Activated CD4-positive, alpha-beta T cell treated with anti-CD3 and anti-CD28 coated beads, Interleukin-2, amount 50 U/mL, for 24 hours (primary cell): ENCODE measurements at regions not wholly inside any gene's neighbourhood (a gene's known extent, or its start where the extent isn't known, plus 50 kb on each side); places are given as distances from the start of the nearest gene placed in this dataset.
"Not testable (repeated sequence)": the region's sequence is repeated elsewhere in the genome, so short reads cannot be mapped to it uniquely, and the experiment has no call there.

Source experiments
- DNase-seq, 2 donors: peaks; one replicate each; pipeline ENCODE4 v3.0.0-alpha.2; 2020; ENCODE audit warnings: low read depth in 1 of 2, low spot score in 1 of 2

- DNase-seq = not testable (repeated sequence)
Observed at GRCh38 chr11:87559852-87560251, 522.1 kb downstream of the TMEM135 start.

DNA sequence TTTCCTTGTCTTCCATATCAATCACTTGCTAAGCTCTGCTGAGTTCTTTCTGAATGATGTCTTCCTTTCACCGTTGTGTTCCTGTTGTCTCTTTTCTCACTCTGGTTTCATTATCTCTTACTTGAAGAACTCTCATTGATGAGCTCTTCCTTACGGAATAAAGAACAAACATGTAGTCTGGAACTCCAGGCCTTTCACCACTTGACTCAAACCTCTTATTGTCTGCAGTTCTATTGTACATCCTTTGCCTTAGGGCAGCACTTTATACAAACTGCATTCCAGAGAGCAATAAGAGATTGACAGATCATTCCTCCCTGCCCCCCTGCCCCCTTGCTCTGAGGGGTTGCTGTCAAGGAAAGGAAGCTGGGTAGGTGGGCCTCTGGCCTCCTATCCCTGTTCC is 517.4 kb downstream of the TMEM135 start:
- DNase-seq = no peak

- no peak for DNase-seq
Observed at GRCh38 chr11:87548797-87549196, 511.1 kb downstream of the TMEM135 start.

GRCh38 chr11:87545858-87546257 is 508.1 kb downstream of the TMEM135 start:
- no peak for DNase-seq

GRCh38 chr11:87539596-87539995 is 501.9 kb downstream of the TMEM135 start:
- no peak for DNase-seq

- DNase-seq = no peak
Observed at GRCh38 chr11:87536565-87536964, 498.8 kb downstream of the TMEM135 start.

- DNase-seq = no peak
Observed at GRCh38 chr11:87536016-87536415, 498.3 kb downstream of the TMEM135 start.

DNA sequence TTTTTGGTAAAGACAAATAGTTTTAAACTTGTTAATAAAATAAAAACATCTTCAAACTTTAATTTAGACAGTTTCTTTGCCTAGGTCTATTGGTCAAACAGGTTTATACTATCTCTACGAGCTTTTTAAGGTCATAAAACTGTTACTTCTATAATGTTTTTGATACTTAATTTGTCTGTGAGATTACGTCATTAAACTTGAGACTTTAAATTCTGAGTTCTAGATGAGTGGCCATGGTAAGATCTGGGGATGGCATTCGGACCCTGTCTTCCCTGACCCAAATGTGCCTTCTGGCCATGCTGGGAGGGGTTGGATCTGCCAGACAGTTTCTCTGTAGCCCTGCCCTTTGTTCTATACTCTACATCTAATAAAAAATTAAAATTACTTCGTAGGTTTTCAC is 497.8 kb downstream of the TMEM135 start:
- no peak for DNase-seq

DNA sequence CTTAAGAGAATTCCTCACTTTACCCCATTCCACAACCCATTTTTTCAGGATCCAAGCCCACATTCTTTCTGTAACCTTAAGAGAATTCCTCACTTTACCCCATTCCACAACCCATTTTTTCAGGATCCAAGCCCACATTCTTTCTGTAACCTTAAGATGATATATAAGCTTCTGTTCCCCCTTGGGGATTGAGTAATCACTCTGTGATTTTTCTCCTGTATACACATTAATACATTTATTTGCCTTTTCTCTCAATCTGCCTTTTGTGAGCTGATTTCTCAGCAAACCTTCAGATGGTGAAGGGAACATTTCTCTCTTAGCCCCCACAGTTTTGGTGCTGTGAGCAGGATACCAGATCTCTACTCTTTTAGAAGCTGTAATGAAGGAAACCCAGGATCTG is 494.1 kb downstream of the TMEM135 start:
- DNase-seq = not testable (repeated sequence)

- no peak for DNase-seq
Observed at GRCh38 chr11:87529486-87529885, 491.8 kb downstream of the TMEM135 start.

DNA sequence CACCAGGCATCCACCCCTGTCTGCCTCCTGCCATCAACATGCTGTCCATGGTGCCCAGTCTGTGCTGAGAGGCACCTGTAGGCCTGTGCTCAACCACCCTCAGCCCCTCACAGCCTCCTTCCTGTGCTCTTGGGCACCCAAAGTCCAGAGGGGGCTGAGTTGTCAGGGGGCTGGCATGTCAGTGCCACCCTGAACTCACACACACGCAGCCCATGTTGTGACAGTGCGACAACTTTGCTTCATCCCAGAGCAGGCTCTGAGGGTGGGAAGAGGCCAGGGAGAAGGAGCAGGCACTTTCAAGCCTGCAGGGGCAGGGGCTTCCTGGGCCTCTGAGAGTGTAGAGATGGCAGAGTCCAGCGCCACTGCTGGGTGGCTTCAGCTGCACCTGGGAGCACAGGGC is 491.0 kb downstream of the TMEM135 start:
- no peak for DNase-seq

DNA sequence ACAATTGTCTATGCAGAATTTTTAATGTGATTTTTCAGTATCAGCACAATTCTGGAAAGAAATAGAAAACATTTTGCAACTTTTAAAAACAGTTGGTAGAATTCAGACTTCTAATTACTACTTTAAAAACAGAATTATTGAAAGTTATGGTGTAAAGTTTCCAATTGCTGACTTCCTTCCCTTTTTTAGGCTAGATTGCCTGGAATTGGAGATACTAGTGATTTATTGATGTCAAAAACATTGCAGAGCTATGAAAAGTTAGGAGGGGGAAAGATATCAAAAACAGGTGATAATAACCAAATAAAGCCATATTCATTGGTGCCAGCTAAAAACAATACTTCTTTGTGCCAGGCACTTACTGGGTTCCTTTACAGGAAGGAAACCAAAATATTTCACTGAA is 485.5 kb downstream of the TMEM135 start:
- no peak for DNase-seq

DNA sequence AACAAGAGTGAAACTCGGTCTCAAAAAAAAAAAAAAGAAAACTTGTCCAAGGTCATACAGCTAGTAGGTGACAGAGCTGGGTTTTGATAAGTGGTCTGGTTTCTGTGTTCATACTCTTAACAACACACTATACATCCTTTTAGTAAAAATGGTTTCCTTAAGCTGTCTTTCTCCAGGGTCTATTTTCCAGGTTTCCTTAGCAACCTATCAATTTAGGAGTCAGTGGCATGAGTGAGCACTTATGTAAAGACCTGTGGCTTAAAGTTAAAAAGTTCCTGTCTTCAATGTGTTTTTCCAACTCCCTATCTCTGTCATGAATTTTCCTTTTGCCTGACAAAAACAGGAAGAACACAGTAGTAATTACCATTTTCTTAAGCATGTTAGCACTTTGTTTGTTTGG is 480.5 kb downstream of the TMEM135 start:
- no peak for DNase-seq

DNA sequence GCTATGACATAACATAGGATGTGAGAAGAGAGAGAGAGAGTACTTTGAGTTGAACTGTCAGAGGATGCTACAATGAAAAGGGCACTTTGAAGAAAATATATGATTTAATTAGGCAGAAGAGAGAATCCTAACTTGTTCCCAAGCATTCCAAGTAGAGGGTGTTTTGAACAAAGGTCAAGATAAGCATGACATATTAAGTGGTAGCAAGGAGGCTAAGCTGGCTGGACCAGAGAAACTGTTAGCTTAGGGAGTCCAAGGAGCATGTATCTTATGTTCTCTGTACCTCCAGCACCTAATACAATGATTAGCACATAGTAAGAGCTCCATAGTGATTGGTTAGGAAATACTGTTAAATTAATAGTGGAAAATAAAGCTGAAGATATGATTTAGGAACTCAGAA is 479.6 kb downstream of the TMEM135 start:
- DNase-seq = no peak

- DNase-seq = not testable (repeated sequence)
Observed at GRCh38 chr11:87507722-87508121, 470.0 kb downstream of the TMEM135 start.

- DNase-seq = not testable (repeated sequence)
Observed at GRCh38 chr11:87506946-87507345, 469.2 kb downstream of the TMEM135 start.

DNA sequence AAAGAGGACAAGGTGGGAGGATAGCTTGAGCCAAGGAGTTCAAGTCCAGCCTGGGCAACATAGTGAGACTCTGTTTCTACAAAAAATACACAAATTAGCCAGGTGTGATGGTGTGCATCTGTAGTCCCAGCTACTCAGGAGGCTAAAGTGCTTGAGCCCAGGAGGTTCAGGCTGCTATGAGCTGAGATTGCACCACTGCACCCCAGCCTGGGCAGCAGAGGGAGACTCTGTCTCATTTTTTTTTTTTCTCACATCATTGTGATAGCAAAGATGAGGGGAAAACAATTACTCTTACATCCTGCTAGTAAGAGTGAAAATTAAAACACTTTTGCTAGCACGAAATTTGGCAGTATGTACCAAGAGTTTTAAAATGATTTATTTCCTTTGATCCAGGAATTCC is 463.7 kb downstream of the TMEM135 start:
- no peak for DNase-seq

GRCh38 chr11:87494936-87495335 is 457.2 kb downstream of the TMEM135 start:
- not testable (repeated sequence) for DNase-seq

GRCh38 chr11:87494026-87494425 is 456.3 kb downstream of the TMEM135 start:
- DNase-seq = not testable (repeated sequence)

DNA sequence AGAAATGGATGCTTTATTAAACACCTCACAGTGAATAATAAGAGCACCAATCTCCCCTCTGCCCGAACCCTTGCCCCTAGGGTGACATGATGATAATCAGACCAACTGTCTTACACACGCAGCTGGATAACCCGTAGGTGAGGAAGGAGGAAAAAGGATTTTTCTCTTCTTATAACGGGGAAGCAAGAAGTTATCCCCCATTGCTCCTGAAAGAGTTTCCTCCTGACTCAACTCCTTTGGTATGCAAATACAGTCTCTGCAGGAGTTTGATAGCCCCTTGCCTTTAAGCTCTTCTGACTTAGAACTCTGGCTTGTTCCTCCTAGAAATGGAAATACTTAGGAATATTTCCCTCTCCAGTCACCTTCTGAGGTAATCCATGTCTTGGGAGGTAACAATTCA is 455.8 kb downstream of the TMEM135 start:
- DNase-seq = no peak

DNA sequence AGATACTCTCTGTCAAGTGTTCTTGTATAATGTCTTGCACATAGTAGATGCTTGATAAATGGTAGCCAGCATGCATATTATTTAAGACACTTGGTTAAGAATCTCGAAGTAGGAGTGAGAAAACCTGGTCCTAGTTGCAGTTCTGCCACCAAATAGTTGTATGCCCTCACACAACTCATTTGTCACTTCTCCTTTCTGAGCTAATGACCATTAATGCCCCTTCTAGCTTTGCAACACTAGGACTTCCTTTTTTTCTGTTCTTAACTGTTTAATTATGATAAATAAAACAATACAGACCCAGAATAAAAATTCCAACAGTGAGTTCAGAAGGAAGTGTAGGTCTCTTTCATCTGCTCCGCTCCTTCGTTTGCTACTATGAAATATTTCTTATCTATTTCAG is 453.6 kb downstream of the TMEM135 start:
- DNase-seq = no peak

- no peak for DNase-seq
Observed at GRCh38 chr11:87490671-87491070, 452.9 kb downstream of the TMEM135 start.

DNA sequence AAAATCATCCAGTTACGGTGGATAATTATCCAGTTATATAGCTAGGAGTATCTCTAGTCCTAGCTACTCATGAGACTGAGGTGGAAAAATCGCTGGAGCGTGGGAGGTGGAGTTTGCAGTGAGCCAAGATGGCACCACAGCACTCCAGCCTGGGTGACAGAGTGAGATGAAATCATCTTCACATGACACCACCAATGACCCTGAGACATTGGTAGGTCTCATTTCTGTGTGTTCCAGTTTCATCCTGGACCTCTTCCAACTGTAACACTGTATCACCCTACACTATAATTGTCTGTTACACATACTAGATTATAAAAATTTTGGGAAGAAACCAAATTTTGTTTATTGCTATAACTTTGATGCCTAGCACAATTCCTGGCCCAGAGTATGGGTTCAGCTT is 446.8 kb downstream of the TMEM135 start:
- DNase-seq = no peak

- DNase-seq = no peak
Observed at GRCh38 chr11:87477321-87477720, 439.6 kb downstream of the TMEM135 start.
